Uterus (tissue), 2 donors: ENCODE measurements at regions not wholly inside any gene's neighbourhood (a gene's known extent, or its start where the extent isn't known, plus 50 kb on each side); places are given as distances from the start of the nearest gene placed in this dataset.
"Not testable (repeated sequence)": the region's sequence is repeated elsewhere in the genome, so short reads cannot be mapped to it uniquely, and the experiment has no call there.

Experiments used
- CTCF ChIP-seq, 4 experiments: fragments of 200-600 bp in 2 of 4; fragments of 450-650 bp in 2 of 4; sonication (generic) in 2 of 4; IDR thresholded peaks; one replicate each; pipeline ENCODE4 v1.5.1; 2016 to 2019; ENCODE audit warnings: antibody characterized with exemption in 4 of 4, mild to moderate bottlenecking in 2 of 4, moderate library complexity in 1 of 4
- POLR2A ChIP-seq, 2 donors: fragments of 450-650 bp; IDR thresholded peaks; one replicate each; pipeline ENCODE4 v1.6.1; 2016; ENCODE audit warnings: antibody characterized with exemption in 2 of 2, mild to moderate bottlenecking in 1 of 2, moderate library complexity in 1 of 2

- TF ChIP-seq CTCF, POLR2A (IDR thresholded peaks at IDR 0.05): not testable (repeated sequence)
These were observed 103.4 kb downstream of the KBTBD2 start for GRCh38 chr7:32788174-32788573.
